Urinary bladder (tissue), 3 donors: ENCODE measurements at regions not wholly inside any gene's neighbourhood (a gene's known extent, or its start where the extent isn't known, plus 50 kb on each side); places are given as distances from the start of the nearest gene placed in this dataset.

ENCODE experiments used
- DNase-seq: peaks from one replicate; pipeline ENCODE4 v3.0.0-alpha.2; 2015; ENCODE audit errors: extremely low spot score
- H3K27ac ChIP-seq: one replicate; pipeline ENCODE4 v1.5.1; 2013; ENCODE audit warnings: low read depth, mild to moderate bottlenecking, moderate library complexity
- H3K36me3 ChIP-seq: one replicate; pipeline ENCODE4 v1.6.1; 2013; ENCODE audit warnings: mild to moderate bottlenecking, moderate library complexity; ENCODE audit not compliant: insufficient read depth
- H3K4me1 ChIP-seq: one replicate; pipeline ENCODE4 v1.6.1; 2013; ENCODE audit warnings: mild to moderate bottlenecking, moderate library complexity; ENCODE audit not compliant: insufficient read depth
- H3K4me3 ChIP-seq: one replicate; pipeline ENCODE4 v1.5.1; 2013; ENCODE audit warnings: low read depth, low read length
- WGBS: extraction: QIAGEN DNeasy Blood & Tissue Kit; methylation state at CpG from one replicate; pipeline ENCODE4 v1.1.7; 2013; 5-methylcytosine and 5-hydroxymethylcytosine counted together
- donor health status: healthy with polysubstance abuse.
- donor health status: healthy.

DNA sequence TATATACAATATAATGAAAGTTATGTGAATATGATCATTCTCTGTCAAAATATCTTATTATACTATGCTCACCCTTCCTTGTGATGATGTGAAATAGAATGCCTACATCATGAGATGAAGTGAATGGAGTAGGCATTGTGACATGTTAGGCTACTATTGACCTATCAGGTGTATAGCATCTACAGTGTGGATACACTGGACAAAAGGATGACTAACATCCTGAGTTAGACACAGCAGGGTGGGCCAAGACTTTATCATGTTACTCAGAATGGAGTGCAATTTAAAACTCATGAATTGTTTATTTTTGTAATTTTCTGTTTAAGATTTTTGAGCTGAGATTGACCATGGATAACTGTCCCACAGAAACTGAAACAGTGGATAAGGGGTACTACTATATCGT is 53.4 kb upstream of the NAV3 start:
- Histone ChIP-seq H3K36me3 (no peaks in the 10 kb centered on the region), H3K4me3 (no peak overlapping the region), H3K27ac (no peak overlapping the region), H3K4me1 (no peaks in the 10 kb centered on the region)
- 90% methylated on average over 1 of the region's 1 CpG for WGBS
- DNase-seq: no peak

DNA sequence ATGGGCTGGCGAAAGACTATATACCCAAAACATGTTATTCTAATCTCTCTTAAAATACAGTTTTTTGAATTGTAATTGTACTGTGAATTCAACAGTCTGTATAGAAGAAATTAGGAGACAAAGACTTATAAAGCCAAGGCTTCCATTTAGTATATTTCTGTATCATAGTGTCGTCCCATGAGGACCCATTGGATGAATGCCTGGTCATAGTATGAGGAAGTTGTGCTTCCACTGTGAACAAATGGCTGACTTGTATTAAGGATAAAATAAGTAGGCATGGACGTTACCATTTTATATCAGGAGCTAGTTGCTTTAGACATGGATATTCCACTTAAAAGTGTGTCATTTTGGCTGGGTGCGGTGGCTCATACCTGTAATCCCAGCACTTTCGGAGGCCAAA is 55.9 kb upstream of the NAV3 start:
- Histone ChIP-seq H3K27ac (no peak overlapping the region), H3K4me3 (no peak overlapping the region), H3K4me1 (no peaks in the 10 kb centered on the region), H3K36me3 (no peaks in the 10 kb centered on the region)
- no peak for DNase-seq
- WGBS: 84% methylated on average over 5 of the region's 5 CpGs

- H3K27ac ChIP-seq: no peak overlapping the region
- no peak overlapping the region for H3K4me3 ChIP-seq
- no peaks in the 10 kb centered on the region for H3K4me1 ChIP-seq
- no peak for DNase-seq
- H3K36me3 ChIP-seq: no peaks in the 10 kb centered on the region
- WGBS: 90% methylated on average over 6 of the region's 6 CpGs
Observed at GRCh38 chr12:77772676-77773298, 57.9 kb upstream of the NAV3 start.

- WGBS: 91% methylated on average over 1 of the region's 1 CpG
- Histone ChIP-seq H3K4me1 (no peaks in the 10 kb centered on the region), H3K27ac (no peak overlapping the region), H3K36me3 (no peaks in the 10 kb centered on the region), H3K4me3 (no peak overlapping the region)
- DNase-seq: no peak
Observed at GRCh38 chr12:77768558-77768957, 62.1 kb upstream of the NAV3 start.

DNA sequence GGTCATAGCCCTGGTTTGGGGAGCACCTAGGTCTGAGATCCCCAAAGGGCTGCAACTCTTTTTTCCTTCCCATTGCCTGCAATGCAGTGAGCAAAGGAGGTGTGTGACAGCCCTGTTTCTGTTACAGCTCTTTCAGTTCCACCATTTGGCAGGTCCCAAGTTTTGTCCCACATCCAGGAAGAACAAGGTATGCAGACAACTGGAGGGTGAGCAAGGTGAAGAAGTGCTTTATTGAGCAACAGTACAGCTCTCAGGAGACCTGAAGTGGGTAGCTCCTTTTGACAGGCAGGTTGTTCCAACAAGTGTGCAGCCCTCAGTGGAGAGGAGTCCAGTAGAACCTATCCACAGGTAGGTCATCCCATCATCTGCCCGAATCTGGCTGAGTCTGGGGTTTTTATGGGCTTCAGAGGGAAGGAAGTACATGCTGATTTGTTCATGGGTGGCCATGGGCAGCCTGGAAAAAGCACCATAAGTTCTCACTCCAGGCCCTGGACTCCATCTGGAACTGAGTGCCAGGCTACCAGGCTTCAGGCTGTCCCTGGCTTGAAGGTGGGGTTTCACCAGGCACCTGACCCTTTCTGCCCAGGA is 62.8 kb upstream of the NAV3 start:
- no peak for DNase-seq
- WGBS: 89% methylated on average over 1 of the region's 1 CpG
- Histone ChIP-seq H3K27ac (no peak overlapping the region), H3K36me3 (no peaks in the 10 kb centered on the region), H3K4me1 (no peaks in the 10 kb centered on the region), H3K4me3 (no peak overlapping the region)

DNA sequence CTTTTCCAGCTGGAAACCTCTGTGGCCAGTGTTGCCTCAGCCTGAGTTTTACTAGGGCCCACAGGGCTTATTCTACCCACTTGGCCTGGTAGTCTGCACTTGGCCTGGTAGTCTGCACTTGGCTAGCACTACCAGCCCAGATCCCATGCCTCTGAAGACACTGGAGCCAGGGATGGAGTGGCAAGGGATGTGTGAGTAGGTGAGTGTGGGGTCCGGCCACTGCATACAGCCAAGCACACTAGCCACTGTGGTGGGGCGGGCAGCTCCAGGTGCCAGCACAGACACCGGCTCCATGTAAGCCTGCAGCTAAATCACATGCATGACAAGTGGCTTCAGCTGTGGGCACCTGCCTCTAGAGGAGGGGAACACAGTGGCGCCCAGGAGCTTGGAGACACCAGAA is 63.4 kb upstream of the NAV3 start:
- 99% methylated on average over 4 of the region's 4 CpGs for WGBS
- Histone ChIP-seq H3K4me3 (no peak overlapping the region), H3K4me1 (no peaks in the 10 kb centered on the region), H3K36me3 (no peaks in the 10 kb centered on the region), H3K27ac (no peak overlapping the region)
- no peak for DNase-seq

DNA sequence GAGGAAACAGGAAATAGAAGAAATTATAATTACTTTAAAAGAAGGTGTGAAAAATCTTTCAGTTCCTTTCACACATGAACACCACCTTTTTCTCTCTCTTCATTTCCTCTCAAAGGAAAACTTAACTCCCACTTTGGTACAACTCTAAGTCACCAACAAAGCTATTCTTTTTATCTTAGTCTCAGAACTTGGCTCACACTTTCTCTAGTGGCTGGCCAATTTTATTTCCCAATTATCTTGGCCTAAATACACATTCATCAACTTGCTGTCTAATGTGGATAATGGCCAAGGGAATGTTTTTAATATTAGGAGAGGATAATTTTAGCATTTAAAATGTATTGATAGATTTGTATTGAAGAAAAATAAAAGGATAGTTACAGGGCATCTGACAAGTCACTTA is 64.5 kb upstream of the NAV3 start:
- Histone ChIP-seq H3K4me3 (no peak overlapping the region), H3K36me3 (no peaks in the 10 kb centered on the region), H3K4me1 (no peaks in the 10 kb centered on the region), H3K27ac (no peak overlapping the region)
- no peak for DNase-seq

DNA sequence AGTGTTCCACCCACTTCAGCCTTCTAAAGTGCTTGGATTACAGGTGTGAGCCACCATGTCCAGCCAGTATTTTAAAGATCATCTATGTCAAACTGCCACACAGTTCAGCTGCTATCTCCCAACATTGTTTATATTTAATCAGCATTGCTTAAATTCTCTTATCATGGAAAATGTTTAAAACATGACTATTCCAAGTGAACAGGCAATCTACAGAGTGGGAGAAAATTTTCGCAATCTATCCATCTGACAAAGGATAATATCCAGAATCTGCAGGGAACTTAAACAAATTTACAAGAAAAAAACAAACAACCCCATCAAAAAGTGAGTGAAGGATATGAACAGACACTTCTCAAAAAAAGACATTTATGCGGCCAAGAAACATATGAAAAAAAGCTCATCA is 69.4 kb upstream of the NAV3 start:
- H3K4me3 ChIP-seq: no peak overlapping the region
- WGBS: 95% methylated on average over 2 of the region's 2 CpGs
- DNase-seq: no peak
- H3K4me1 ChIP-seq: no peaks in the 10 kb centered on the region
- no peak overlapping the region for H3K27ac ChIP-seq
- H3K36me3 ChIP-seq: no peaks in the 10 kb centered on the region

DNA sequence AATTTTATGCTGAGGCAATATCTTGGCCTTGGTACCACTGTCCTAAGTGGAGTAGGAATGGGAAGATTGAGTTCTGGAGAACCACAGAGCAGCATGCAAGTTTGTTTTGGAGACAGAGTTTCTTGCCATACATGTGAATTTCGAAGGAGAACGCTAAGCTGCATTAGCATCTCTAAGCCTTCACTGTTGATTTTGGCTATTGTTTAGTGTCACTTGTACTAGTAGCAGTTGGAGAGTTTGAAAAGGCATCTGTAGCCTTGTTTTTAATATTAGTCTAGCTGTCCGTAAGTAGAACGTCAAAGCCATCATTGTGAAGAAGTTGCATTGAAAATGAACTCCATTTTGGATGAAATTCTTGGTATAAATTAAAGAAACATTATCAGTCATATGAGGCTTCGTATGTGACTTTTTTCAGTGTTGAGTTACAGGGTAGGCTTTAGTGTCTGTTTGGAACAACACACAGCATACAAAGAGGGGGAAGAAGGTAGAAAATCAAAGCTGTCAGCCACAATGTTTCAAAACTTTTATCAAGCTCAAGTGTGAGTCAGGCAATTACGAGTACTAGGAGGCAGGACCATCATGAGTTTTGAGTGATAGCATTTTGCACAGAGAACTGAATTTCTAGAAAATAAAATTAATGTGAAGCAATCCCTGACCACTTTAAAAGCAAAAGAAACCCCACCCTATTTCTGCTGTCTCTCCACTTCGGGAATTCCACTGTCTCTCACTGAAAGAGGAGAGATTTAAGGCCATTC is 70.2 kb upstream of the NAV3 start:
- Histone ChIP-seq H3K27ac (no peak overlapping the region), H3K4me1 (no peaks in the 10 kb centered on the region), H3K4me3 (no peak overlapping the region), H3K36me3 (no peaks in the 10 kb centered on the region)
- no peak for DNase-seq
- WGBS: 73% methylated on average over 7 of the region's 7 CpGs

GRCh38 chr12:77754086-77754485 is 76.6 kb upstream of the NAV3 start:
- no peak for DNase-seq
- Histone ChIP-seq H3K4me3 (no peak overlapping the region), H3K4me1 (no peaks in the 10 kb centered on the region), H3K36me3 (no peaks in the 10 kb centered on the region), H3K27ac (no peak overlapping the region)
- WGBS: 92% methylated on average over 4 of the region's 4 CpGs

- H3K36me3 ChIP-seq: no peaks in the 10 kb centered on the region
- no peak for DNase-seq
- WGBS: 40% methylated on average over 2 of the region's 2 CpGs
- no peak overlapping the region for H3K27ac ChIP-seq
- H3K4me1 ChIP-seq: no peaks in the 10 kb centered on the region
- H3K4me3 ChIP-seq: no peak overlapping the region
Observed at GRCh38 chr12:77751939-77752338, 78.8 kb upstream of the NAV3 start.

- 49% methylated on average over 3 of the region's 3 CpGs for WGBS
- H3K27ac ChIP-seq: no peak overlapping the region
- DNase-seq: no peak
Observed at GRCh38 chr12:77746096-77746495, 84.6 kb upstream of the NAV3 start.

DNA sequence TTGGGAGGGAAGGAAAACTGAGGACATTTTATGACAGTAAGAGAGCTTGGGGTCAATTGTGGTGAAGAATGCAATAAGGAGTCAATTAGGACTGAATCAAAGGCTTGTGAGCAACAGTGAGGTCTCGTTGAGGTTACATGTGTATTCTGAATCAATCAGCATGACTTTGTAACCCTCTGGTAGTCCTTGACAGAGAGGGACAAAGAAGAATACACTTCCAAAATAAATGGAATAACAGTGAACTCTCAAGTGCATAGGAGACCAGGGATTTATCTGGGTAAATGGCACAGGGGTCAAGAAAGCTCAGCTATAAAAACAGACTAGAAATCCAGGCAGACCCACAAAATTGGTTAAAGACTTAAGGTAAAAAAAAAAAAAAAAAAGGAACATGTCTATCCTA is 85.1 kb upstream of the NAV3 start:
- WGBS: 60% methylated on average over 1 of the region's 1 CpG
- no peaks in the 10 kb centered on the region for H3K36me3 ChIP-seq
- H3K4me1 ChIP-seq: no peaks in the 10 kb centered on the region
- no peak for DNase-seq
- H3K27ac ChIP-seq: no peak overlapping the region
- H3K4me3 ChIP-seq: no peak overlapping the region

More at GRCh38 chr12:77746096-77746495, 84.6 kb upstream of the NAV3 start:
- H3K4me3 ChIP-seq: no peak overlapping the region
- H3K4me1 ChIP-seq: no peaks in the 10 kb centered on the region
- no peaks in the 10 kb centered on the region for H3K36me3 ChIP-seq

GRCh38 chr12:77742631-77743030 is 88.1 kb upstream of the NAV3 start:
- no peak for DNase-seq
- H3K27ac ChIP-seq: no peak overlapping the region
- no peaks in the 10 kb centered on the region for H3K36me3 ChIP-seq
- 72% methylated on average over 1 of the region's 1 CpG for WGBS
- no peaks in the 10 kb centered on the region for H3K4me1 ChIP-seq
- H3K4me3 ChIP-seq: no peak overlapping the region
